GM12878 (cell line): ENCODE measurements at regions not wholly inside any gene's neighbourhood (a gene's known extent, or its start where the extent isn't known, plus 50 kb on each side); places are given as distances from the start of the nearest gene placed in this dataset.
"Not testable (repeated sequence)": the region's sequence is repeated elsewhere in the genome, so short reads cannot be mapped to it uniquely, and the experiment has no call there.

Source experiments
- ATAC-seq: fragments of 200-7000 bp; cut with Tn5 transposase; 3 replicates; pipeline ENCODE4 v1.9.1; 2020; ENCODE audit warnings: mild to moderate bottlenecking, moderate library complexity
- BruUV-seq: library from RNA; stranded (reverse); fragments of 400-500 nt; replicated peaks from 2 replicates; lab custom pipeline; 2021; lab: Mats Ljungman, UMichigan
- CTCF ChIA-PET: fragments of 300-600 bp; sonication (Branson Sonifier 250); formaldehyde crosslinking; extraction: SDS; loops from one replicate; lab custom pipeline; 2021; ENCODE audit warnings: inconsistent platforms; lab: Yijun Ruan, JAX
- POLR2A ChIA-PET: fragments of 350-600 bp; formaldehyde crosslinking; extraction: SDS; loops from one replicate; lab custom pipeline; 2021; ENCODE audit warnings: inconsistent platforms; lab: Charles Lee
- RAD21 ChIA-PET: fragments of 300-600 bp; sonication (Branson Sonifier 250); formaldehyde crosslinking; loops from one replicate; lab custom pipeline; 2023; ENCODE audit warnings: antibody characterized with exemption; ENCODE audit not compliant: unreplicated experiment; lab: Charles Lee
- SMC1A ChIA-PET: fragments of 300-600 bp; sonication (Branson Sonifier 250); formaldehyde crosslinking; loops from one replicate; lab custom pipeline; 2023; ENCODE audit not compliant: unreplicated experiment, uncharacterized antibody; lab: Charles Lee
- DNase-seq: peaks from one replicate; pipeline ENCODE4 v3.0.0-alpha.2; 2011; ENCODE audit warnings: low read depth, low spot score
- FAIRE-seq: peaks from 3 replicates; lab custom pipeline; 2011; peaks lifted over from hg19 to GRCh38; lab: Jason Lieb, UNC
- H2AFZ ChIP-seq: 2 replicates; pipeline ENCODE4 v1.6.0; 2011; ENCODE audit warnings: low read depth, low read length, control low read depth; ENCODE audit not compliant: control insufficient read depth
- H3K27ac ChIP-seq: 2 replicates; pipeline ENCODE4 v1.5.1; 2011; ENCODE audit warnings: control low read depth; ENCODE audit not compliant: control insufficient read depth, insufficient read depth
- H3K27me3 ChIP-seq, 2 experiments: replicated peaks in 1 of 2; 2 replicates each; pipeline versions ENCODE4 v1.6.0 to v1.6.1; 2011; ENCODE audit warnings: low read length in 1 of 2; ENCODE audit not compliant: control insufficient read depth in 2 of 2, insufficient read depth in 2 of 2
- H3K36me3 ChIP-seq, 2 experiments: 2 replicates each; pipeline ENCODE4 v1.5.1; 2011; ENCODE audit warnings: low read length in 1 of 2; ENCODE audit not compliant: control insufficient read depth in 2 of 2, insufficient read depth in 2 of 2
- H3K4me1 ChIP-seq: 2 replicates; pipeline ENCODE4 v1.6.1; 2011; ENCODE audit warnings: mild to moderate bottlenecking, low read length, moderate library complexity, mixed read lengths; ENCODE audit not compliant: control insufficient read depth, insufficient read depth
- H3K4me2 ChIP-seq: 2 replicates; pipeline ENCODE4 v1.6.0; 2011; ENCODE audit warnings: control low read depth; ENCODE audit not compliant: control insufficient read depth, insufficient read depth
- H3K4me3 ChIP-seq: fragments of 200-600 bp; sonication (generic); 2 replicates; pipeline ENCODE4 v1.5.1; 2016
- H3K79me2 ChIP-seq: 2 replicates; pipeline ENCODE4 v1.6.0; 2011; ENCODE audit warnings: low read length; ENCODE audit not compliant: control insufficient read depth, insufficient read depth
- H3K9ac ChIP-seq: 2 replicates; pipeline ENCODE4 v1.8.0; 2011; ENCODE audit warnings: low read length, control low read depth, mixed read lengths; ENCODE audit not compliant: control insufficient read depth, insufficient read depth
- H3K9me3 ChIP-seq: replicated peaks from 3 replicates; pipeline ENCODE4 v1.5.1; 2011; ENCODE audit warnings: mild to moderate bottlenecking, low read length; ENCODE audit not compliant: control insufficient read depth, insufficient read depth
- H4K20me1 ChIP-seq: 2 replicates; pipeline ENCODE4 v1.6.0; 2011; ENCODE audit not compliant: control insufficient read depth, insufficient read depth
- JUND ChIP-seq: IDR thresholded peaks from 2 replicates; pipeline ENCODE4 v1.6.1; 2012; ENCODE audit warnings: low read depth, mild to moderate bottlenecking, low read length, improper control_type of control experiment, moderate library complexity
- NKRF ChIP-seq: fragments of 450-650 bp; conservative IDR thresholded peaks from 2 replicates; pipeline ENCODE4 v1.6.1; 2017; ENCODE audit warnings: mild to moderate bottlenecking, moderate library complexity
- RBBP5 ChIP-seq: fragments of 200-600 bp; sonication (generic); conservative IDR thresholded peaks from 2 replicates; pipeline ENCODE4 v1.6.1; 2016
- YBX1 ChIP-seq: fragments of 450-650 bp; IDR thresholded peaks from 2 replicates; pipeline ENCODE4 v1.6.1; 2016; ENCODE audit warnings: antibody characterized with exemption
- YY1 ChIP-seq: IDR thresholded peaks from 2 replicates; pipeline ENCODE4 v1.6.1; 2011; ENCODE audit warnings: low read depth, mild to moderate bottlenecking, low read length
- ZBTB40 ChIP-seq: fragments of 450-650 bp; IDR thresholded peaks from 2 replicates; pipeline ENCODE4 v1.6.1; 2016; ENCODE audit warnings: mild to moderate bottlenecking, moderate library complexity, borderline replicate concordance
- WGBS: methylation state at CpG from one replicate; pipeline ENCODE4 v1.1.6; 2016; ENCODE audit warnings: low lambda C conversion rate; ENCODE audit not compliant: insufficient replicate concordance, insufficient coverage; ENCODE audit errors: missing lambda C conversion rate; 5-methylcytosine and 5-hydroxymethylcytosine counted together
- in situ Hi-C: fragments of 300-500 bp; cut with MboI; formaldehyde crosslinking; loops from 9 replicates; pipeline ENCODE4 v1.14.3; 2018; ENCODE audit warnings: mixed read lengths
- intact Hi-C: fragments of 100-400 bp; cut with micrococcal nuclease; formaldehyde crosslinking; loops from one replicate; pipeline ENCODE4 v1.14.2; 2022; ENCODE audit not compliant: unreplicated experiment

GRCh38 chr10:32187686-32188085 lies 131.5 kb upstream of the KIF5B start:
- no peaks in the 10 kb centered on the region for H3K27me3 ChIP-seq
- DNase-seq (no peak), ATAC-seq (no peak), FAIRE-seq (no peak)
- H3K79me2 ChIP-seq = no peaks in the 10 kb centered on the region
- H2AFZ ChIP-seq = no peak overlapping the region
- intact Hi-C loops (no loop called here), in situ Hi-C loops (no loop called here)
- WGBS = 60% methylated on average over 6 of the region's 6 CpGs
- no peaks in the 10 kb centered on the region for H3K4me1 ChIP-seq
- no peak overlapping the region for H3K4me3 ChIP-seq
- H3K9me3 ChIP-seq = no peaks in the 10 kb centered on the region
- no peak overlapping the region for H3K4me2 ChIP-seq
- no TSS peak for BruUV-seq
- ChIA-PET POLR2A (no interaction called here), RAD21 (no interaction called here), SMC1A (interaction anchor here (1.1 to 1.6 kb wide), 2 partner anchors 9 to 68 kb away, joined by 3 to 5 read pairs; no protein-coding TSS in a partner anchor), CTCF (interaction anchor here (1.5 kb wide), 1 partner anchor 23 kb away, joined by 4 read pairs; no protein-coding TSS in a partner anchor)
- no peaks in the 10 kb centered on the region for H3K36me3 ChIP-seq
- H4K20me1 ChIP-seq = no peaks in the 10 kb centered on the region
- TF ChIP-seq YY1 = 0 out of 2 replicates have a peak, but pooled peaks have one; percentile 14
- no peak for TF ChIP-seq RBBP5
- no peak for TF ChIP-seq NKRF
- TF ChIP-seq ZBTB40 = no peak
- TF ChIP-seq YBX1 = no peak
- no peak for TF ChIP-seq JUND
- H3K9ac ChIP-seq = no peak overlapping the region
- no peak overlapping the region for H3K27ac ChIP-seq

GRCh38 chr10:32183652-32184051 lies 127.4 kb upstream of the KIF5B start:
- FAIRE-seq, intact Hi-C loops: not testable (repeated sequence)

More at GRCh38 chr10:32183652-32184051, 127.4 kb upstream of the KIF5B start:
- H3K36me3 ChIP-seq, DNase-seq, ATAC-seq, RAD21 ChIA-PET, H3K4me3 ChIP-seq, H2AFZ ChIP-seq, H3K4me1 ChIP-seq, H3K9me3 ChIP-seq, H3K27me3 ChIP-seq, CTCF ChIA-PET, SMC1A ChIA-PET, in situ Hi-C loops, POLR2A ChIA-PET, H3K79me2 ChIP-seq, H3K27ac ChIP-seq, H3K9ac ChIP-seq, BruUV-seq, H4K20me1 ChIP-seq, H3K4me2 ChIP-seq: not testable (repeated sequence)
- WGBS = 30% methylated on average over 5 of the region's 5 CpGs
